ENCODE measurements at regions not wholly inside any gene's neighbourhood (a gene's known extent, or its start where the extent isn't known, plus 50 kb on each side); places are given as distances from the start of the nearest gene placed in this dataset.

GRCh38 chr22:48605125-48605524, 1222.5 kb downstream of the BRD1 start:
- TF ChIP-seq CTCF (tag by site-specific recombination; IDR thresholded peaks at IDR 0.05) (no peak), ZNF830 (tag by site-specific recombination; IDR thresholded peaks at IDR 0.05; ENCODE audit: low read depth) (no peak), ZNF174 (tag by site-specific recombination; IDR thresholded peaks at IDR 0.05) (no peak), ZNF639 (tag by site-specific recombination; IDR thresholded peaks at IDR 0.05) (no peak), ZNF560 (tag by site-specific recombination; IDR thresholded peaks at IDR 0.05; ENCODE audit: borderline replicate concordance) (no peak), ZNF530 (tag by site-specific recombination; IDR thresholded peaks at IDR 0.05; ENCODE audit: low read depth) (no peak)
